ENCODE measurements at regions not wholly inside any gene's neighbourhood (a gene's known extent, or its start where the extent isn't known, plus 50 kb on each side); places are given as distances from the start of the nearest gene placed in this dataset.

- TF ChIP-seq EZH2phosphoT487 (IDR thresholded peaks at IDR 0.05; ENCODE audit: borderline replicate concordance) (no peak), CTCF (conservative IDR thresholded peaks at IDR 0.05; ENCODE audit: low read length) (no peak)
- no peaks in the 10 kb centered on the region for H3K4me1 ChIP-seq (ENCODE audit: insufficient read depth, low read length, poor library complexity, severe bottlenecking)
- no peak overlapping the region for H3K4me3 ChIP-seq (ENCODE audit: low read length, poor library complexity, severe bottlenecking)
- H2AFZ ChIP-seq (ENCODE audit: low read length): no peak overlapping the region
- no peak overlapping the region for H3K9ac ChIP-seq (ENCODE audit: low read depth, low read length, poor library complexity, severe bottlenecking)
- no peaks in the 10 kb centered on the region for H3K27me3 ChIP-seq (ENCODE audit: insufficient read depth, low read length, poor library complexity, severe bottlenecking)
- no peaks in the 10 kb centered on the region for H3K79me2 ChIP-seq (ENCODE audit: insufficient read depth, low read length)
- no peaks in the 10 kb centered on the region for H3F3A ChIP-seq (ENCODE audit: low read depth)
- H3K9me3 ChIP-seq (ENCODE audit: insufficient read depth, low read depth, low read length): no peaks in the 10 kb centered on the region
- H3K9me2 ChIP-seq (replicated peaks; ENCODE audit: low read depth, low read length): no peaks in the 10 kb centered on the region
- no peaks in the 10 kb centered on the region for H4K20me1 ChIP-seq (ENCODE audit: insufficient read depth, low read length, poor library complexity, severe bottlenecking)
- H3K36me3 ChIP-seq (ENCODE audit: insufficient read depth, low read length): no peaks in the 10 kb centered on the region
- no peak overlapping the region for H3K4me2 ChIP-seq (ENCODE audit: low read depth, low read length, poor library complexity, severe bottlenecking)
These were observed 561.2 kb upstream of the B3GALT2 start for GRCh38 chr1:193747579-193747978.

- TF ChIP-seq CTCF (conservative IDR thresholded peaks at IDR 0.05; ENCODE audit: low read length) (no peak), EZH2phosphoT487 (IDR thresholded peaks at IDR 0.05; ENCODE audit: borderline replicate concordance) (no peak)
- Histone ChIP-seq H4K20me1 (ENCODE audit: insufficient read depth, low read length, poor library complexity, severe bottlenecking) (no peaks in the 10 kb centered on the region), H3F3A (ENCODE audit: low read depth) (no peaks in the 10 kb centered on the region), H2AFZ (ENCODE audit: low read length) (no peak overlapping the region), H3K9me3 (ENCODE audit: insufficient read depth, low read depth, low read length) (no peaks in the 10 kb centered on the region), H3K36me3 (ENCODE audit: insufficient read depth, low read length) (no peaks in the 10 kb centered on the region), H3K4me3 (ENCODE audit: low read length, poor library complexity, severe bottlenecking) (no peak overlapping the region), H3K27me3 (ENCODE audit: insufficient read depth, low read length, poor library complexity, severe bottlenecking) (no peaks in the 10 kb centered on the region), H3K79me2 (ENCODE audit: insufficient read depth, low read length) (no peaks in the 10 kb centered on the region), H3K4me1 (ENCODE audit: insufficient read depth, low read length, poor library complexity, severe bottlenecking) (no peaks in the 10 kb centered on the region), H3K4me2 (ENCODE audit: low read depth, low read length, poor library complexity, severe bottlenecking) (no peak overlapping the region), H3K9me2 (replicated peaks; ENCODE audit: low read depth, low read length) (no peaks in the 10 kb centered on the region), H3K9ac (ENCODE audit: low read depth, low read length, poor library complexity, severe bottlenecking) (no peak overlapping the region)
These were observed 554.8 kb upstream of the B3GALT2 start for GRCh38 chr1:193741228-193741627.

- no peak for TF ChIP-seq CTCF (conservative IDR thresholded peaks at IDR 0.05; ENCODE audit: low read length)
- no peak for TF ChIP-seq EZH2phosphoT487 (IDR thresholded peaks at IDR 0.05; ENCODE audit: borderline replicate concordance)
- H3F3A ChIP-seq (ENCODE audit: low read depth): no peaks in the 10 kb centered on the region
- no peaks in the 10 kb centered on the region for H3K36me3 ChIP-seq (ENCODE audit: insufficient read depth, low read length)
- H3K4me3 ChIP-seq (ENCODE audit: low read length, poor library complexity, severe bottlenecking): no peak overlapping the region
- no peak overlapping the region for H3K4me2 ChIP-seq (ENCODE audit: low read depth, low read length, poor library complexity, severe bottlenecking)
- no peaks in the 10 kb centered on the region for H4K20me1 ChIP-seq (ENCODE audit: insufficient read depth, low read length, poor library complexity, severe bottlenecking)
- H3K9me3 ChIP-seq (ENCODE audit: insufficient read depth, low read depth, low read length): no peaks in the 10 kb centered on the region
- no peak overlapping the region for H3K9ac ChIP-seq (ENCODE audit: low read depth, low read length, poor library complexity, severe bottlenecking)
- no peak overlapping the region for H2AFZ ChIP-seq (ENCODE audit: low read length)
- no peaks in the 10 kb centered on the region for H3K4me1 ChIP-seq (ENCODE audit: insufficient read depth, low read length, poor library complexity, severe bottlenecking)
- H3K79me2 ChIP-seq (ENCODE audit: insufficient read depth, low read length): no peaks in the 10 kb centered on the region
- H3K9me2 ChIP-seq (replicated peaks; ENCODE audit: low read depth, low read length): no peaks in the 10 kb centered on the region
- H3K27me3 ChIP-seq (ENCODE audit: insufficient read depth, low read length, poor library complexity, severe bottlenecking): no peaks in the 10 kb centered on the region
These were observed 554.3 kb upstream of the B3GALT2 start for GRCh38 chr1:193740762-193741161.

All from Loucy (cell line).